ENCODE measurements at regions not wholly inside any gene's neighbourhood (a gene's known extent, or its start where the extent isn't known, plus 50 kb on each side); places are given as distances from the start of the nearest gene placed in this dataset.
"Not testable (repeated sequence)": the region's sequence is repeated elsewhere in the genome, so short reads cannot be mapped to it uniquely, and the experiment has no call there.

GRCh38 chr6:10080561-10080960, 334.3 kb downstream of the TFAP2A start:
- Histone ChIP-seq H3K4me3 (no peak overlapping the region), H3K36me3 (no peaks in the 10 kb centered on the region), H3K27ac (replicated peaks) (no peak overlapping the region), H3K9me3 (replicated peaks) (no peaks in the 10 kb centered on the region), H3K4me1 (no peaks in the 10 kb centered on the region), H3K27me3 (ENCODE audit: low read depth) (no peaks in the 10 kb centered on the region)
- TF ChIP-seq CTCF (IDR thresholded peaks at IDR 0.05; ENCODE audit: borderline replicate concordance), result no peak
- no peak for DNase-seq
- intact Hi-C loops (cut with micrococcal nuclease), result no loop called here

DNA sequence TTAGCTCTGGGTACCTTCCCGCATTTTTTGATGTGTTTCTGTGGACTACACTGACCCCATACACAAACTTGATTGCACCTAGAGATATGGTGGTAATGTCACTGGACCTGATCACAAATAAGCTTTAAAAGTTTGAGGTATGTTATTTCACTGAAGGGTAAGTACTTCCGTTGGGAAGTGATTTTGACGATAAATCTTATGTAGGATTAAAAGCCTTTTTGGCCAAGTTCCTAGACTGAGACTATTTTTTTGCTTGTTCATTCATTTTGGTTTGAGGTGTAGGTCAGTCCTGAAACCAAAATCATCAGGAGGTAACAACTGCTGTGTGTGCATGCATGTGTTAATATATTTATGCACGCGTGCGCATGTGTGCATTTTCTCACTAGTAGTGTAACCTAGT, 336.3 kb downstream of the TFAP2A start:
- Histone ChIP-seq H3K4me3 (no peak overlapping the region), H3K36me3 (no peaks in the 10 kb centered on the region), H3K9me3 (replicated peaks) (peaks cover 5% of the 10 kb centered on the region), H3K4me1 (no peaks in the 10 kb centered on the region), H3K27ac (replicated peaks) (no peak overlapping the region), H3K27me3 (ENCODE audit: low read depth) (no peaks in the 10 kb centered on the region)
- intact Hi-C loops (cut with micrococcal nuclease), result no loop called here
- no peak for DNase-seq
- no peak for TF ChIP-seq CTCF (IDR thresholded peaks at IDR 0.05; ENCODE audit: borderline replicate concordance)

- H3K4me3 ChIP-seq; intact Hi-C loops (cut with micrococcal nuclease); H3K36me3 ChIP-seq; H3K27ac ChIP-seq (replicated peaks); H3K27me3 ChIP-seq (ENCODE audit: low read depth); H3K9me3 ChIP-seq (replicated peaks); H3K4me1 ChIP-seq; DNase-seq: not testable (repeated sequence)
Observed at GRCh38 chr6:10074726-10075125, 340.1 kb downstream of the TFAP2A start.

- no peaks in the 10 kb centered on the region for H3K27me3 ChIP-seq (ENCODE audit: low read depth)
- no peak overlapping the region for H3K4me3 ChIP-seq
- H3K4me1 ChIP-seq, result no peaks in the 10 kb centered on the region
- H3K36me3 ChIP-seq, result no peaks in the 10 kb centered on the region
- no peak for TF ChIP-seq CTCF (IDR thresholded peaks at IDR 0.05; ENCODE audit: borderline replicate concordance)
- peaks cover 5% of the 10 kb centered on the region for H3K9me3 ChIP-seq (replicated peaks)
- DNase-seq, result no peak
- intact Hi-C loops (cut with micrococcal nuclease), result no loop called here
- H3K27ac ChIP-seq (replicated peaks), result no peak overlapping the region
Observed at GRCh38 chr6:10073341-10073740, 341.5 kb downstream of the TFAP2A start.

DNA sequence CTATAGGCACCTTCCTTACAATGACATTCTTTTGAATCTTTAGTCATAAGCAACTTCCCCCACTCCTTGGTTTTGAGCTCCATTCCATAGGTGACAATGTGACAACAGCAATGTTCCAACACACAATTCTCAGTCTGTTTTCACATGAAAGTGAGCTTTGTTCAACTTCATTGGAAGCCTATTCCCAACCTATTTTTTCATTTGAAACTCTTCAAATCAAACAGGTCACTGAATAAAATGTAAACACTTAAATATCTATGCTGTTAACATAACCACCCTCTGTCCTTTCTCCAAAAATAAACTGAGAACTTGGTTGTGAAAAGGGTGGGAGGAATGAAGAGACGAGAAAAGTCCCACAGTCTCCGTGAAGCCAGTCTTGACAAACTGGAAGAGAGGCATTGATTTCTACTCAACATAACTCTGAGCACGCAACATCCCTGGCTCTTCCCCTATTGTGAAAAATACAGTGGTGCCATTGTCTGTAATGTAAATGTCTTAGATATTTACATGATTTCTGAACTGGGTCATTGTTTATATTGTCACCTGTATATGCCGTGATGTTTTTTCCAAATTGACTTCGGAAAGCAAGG, 343.1 kb downstream of the TFAP2A start:
- intact Hi-C loops (cut with micrococcal nuclease), result no loop called here
- TF ChIP-seq CTCF (IDR thresholded peaks at IDR 0.05; ENCODE audit: borderline replicate concordance), result no peak
- no peaks in the 10 kb centered on the region for H3K27me3 ChIP-seq (ENCODE audit: low read depth)
- no peaks in the 10 kb centered on the region for H3K36me3 ChIP-seq
- H3K4me1 ChIP-seq, result no peaks in the 10 kb centered on the region
- no peak overlapping the region for H3K4me3 ChIP-seq
- DNase-seq, result no peak
- H3K9me3 ChIP-seq (replicated peaks), result peaks cover 5% of the 10 kb centered on the region
- no peak overlapping the region for H3K27ac ChIP-seq (replicated peaks)

DNA sequence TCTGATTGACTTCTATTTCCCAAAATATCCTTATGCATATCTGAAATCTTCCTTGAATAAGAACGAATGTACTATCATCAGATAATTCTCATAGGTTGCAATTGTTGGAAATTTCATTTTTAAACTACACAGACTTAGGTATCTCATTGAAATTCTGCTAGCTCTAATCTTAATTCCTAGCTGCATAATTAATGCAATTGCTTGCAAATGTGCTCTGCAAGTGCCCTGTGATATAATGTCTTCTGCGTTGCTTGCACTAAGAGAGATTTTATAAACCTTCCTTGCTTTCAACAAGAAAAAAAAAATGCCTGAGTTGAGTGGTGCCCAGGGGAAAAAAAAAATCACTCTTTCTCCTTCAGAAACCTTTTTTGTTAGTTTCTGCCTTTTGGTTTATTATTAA, 354.9 kb downstream of the TFAP2A start:
- Histone ChIP-seq H3K27me3 (ENCODE audit: low read depth) (peaks cover 5% of the 10 kb centered on the region), H3K4me3 (no peak overlapping the region), H3K27ac (replicated peaks) (no peak overlapping the region), H3K4me1 (no peaks in the 10 kb centered on the region), H3K36me3 (no peaks in the 10 kb centered on the region), H3K9me3 (replicated peaks) (no peaks in the 10 kb centered on the region)
- DNase-seq, result no peak
- intact Hi-C loops (cut with micrococcal nuclease), result no loop called here
- TF ChIP-seq CTCF (IDR thresholded peaks at IDR 0.05; ENCODE audit: borderline replicate concordance), result no peak

Measured in left ventricle myocardium inferior (tissue), 1 donor.